ENCODE measurements at regions not wholly inside any gene's neighbourhood (a gene's known extent, or its start where the extent isn't known, plus 50 kb on each side); places are given as distances from the start of the nearest gene placed in this dataset.

GRCh38 chr2:59604123-59604522, 949.3 kb downstream of the BCL11A start:
- no peak for DNase-seq

- no peak for DNase-seq
Observed at GRCh38 chr2:59594671-59595222, 958.7 kb downstream of the BCL11A start.

- DNase-seq = no peak
Observed at GRCh38 chr2:59590798-59591197, 962.7 kb downstream of the BCL11A start.

GRCh38 chr2:59589881-59590280, 963.6 kb downstream of the BCL11A start:
- DNase-seq = no peak

- no peak for DNase-seq
Observed at GRCh38 chr2:59588286-59588685, 965.2 kb downstream of the BCL11A start.

GRCh38 chr2:59586176-59586575, 967.3 kb downstream of the BCL11A start:
- DNase-seq = no peak

GRCh38 chr2:59585655-59586054, 967.8 kb downstream of the BCL11A start:
- DNase-seq = no peak

- DNase-seq = no peak
Observed at GRCh38 chr2:59584958-59585357, 968.5 kb downstream of the BCL11A start.

GRCh38 chr2:59583173-59583765, 970.2 kb downstream of the BCL11A start:
- no peak for DNase-seq

- DNase-seq = no peak
Observed at GRCh38 chr2:59578349-59578748, 975.1 kb downstream of the BCL11A start.

GRCh38 chr2:59575191-59575590, 978.3 kb downstream of the BCL11A start:
- DNase-seq = no peak

- no peak for DNase-seq
Observed at GRCh38 chr2:59572227-59572626, 981.2 kb downstream of the BCL11A start.

GRCh38 chr2:59570818-59571217, 982.6 kb downstream of the BCL11A start:
- no peak for DNase-seq

- DNase-seq = no peak
Observed at GRCh38 chr2:59569124-59569523, 984.3 kb downstream of the BCL11A start.

GRCh38 chr2:59568461-59568860, 985.0 kb downstream of the BCL11A start:
- no peak for DNase-seq

GRCh38 chr2:59567151-59567550, 986.3 kb downstream of the BCL11A start:
- DNase-seq = no peak

- no peak for DNase-seq
Observed at GRCh38 chr2:59566739-59567138, 986.7 kb downstream of the BCL11A start.

- DNase-seq = no peak
Observed at GRCh38 chr2:59561281-59561680, 992.2 kb downstream of the BCL11A start.

- DNase-seq = no peak
Observed at GRCh38 chr2:59560769-59561168, 992.7 kb downstream of the BCL11A start.

- no peak for DNase-seq
Observed at GRCh38 chr2:59540864-59541263, 1012.6 kb downstream of the BCL11A start.

GRCh38 chr2:59538398-59538911, 1015.0 kb downstream of the BCL11A start:
- peak; percentile 1 for DNase-seq

- no peak for DNase-seq
Observed at GRCh38 chr2:59532808-59533207, 1020.6 kb downstream of the BCL11A start.

- no peak for DNase-seq
Observed at GRCh38 chr2:59530258-59530657, 1023.2 kb downstream of the BCL11A start.

GRCh38 chr2:59529726-59530125, 1023.7 kb downstream of the BCL11A start:
- no peak for DNase-seq

GRCh38 chr2:59528525-59528924, 1024.9 kb downstream of the BCL11A start:
- DNase-seq = no peak
